ENCODE measurements at regions not wholly inside any gene's neighbourhood (a gene's known extent, or its start where the extent isn't known, plus 50 kb on each side); places are given as distances from the start of the nearest gene placed in this dataset.

DNA sequence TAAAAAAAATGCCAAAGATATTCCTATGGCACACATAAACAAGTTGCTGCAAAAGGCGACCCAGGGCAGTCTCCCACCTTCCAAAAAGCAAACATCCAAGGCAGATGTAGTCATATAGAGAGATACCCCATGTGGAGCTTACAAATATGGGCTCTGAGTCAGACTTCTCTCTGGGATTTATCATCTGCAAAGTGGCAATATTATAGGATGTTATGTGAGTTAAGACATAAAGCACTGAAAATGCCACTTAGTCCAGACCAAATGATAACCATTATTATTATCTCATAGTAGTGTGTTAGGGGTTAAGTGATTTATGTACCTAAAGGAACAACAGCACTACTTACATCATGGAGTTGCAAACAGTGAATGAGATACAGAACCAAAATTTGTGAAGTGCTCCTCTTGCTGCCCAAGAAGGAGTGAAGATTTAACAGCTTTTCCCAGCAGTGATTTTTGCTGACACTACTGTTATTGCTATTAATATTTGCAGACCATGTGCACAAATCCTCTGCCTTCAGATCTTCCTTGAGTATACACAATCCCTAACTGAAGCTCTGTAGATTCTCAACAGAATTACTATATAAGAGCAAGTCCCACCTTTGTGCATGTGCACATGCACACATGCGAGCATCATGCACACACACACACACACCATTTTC, 560.0 kb upstream of the SALL1 start:
- no peak for DNase-seq

DNA sequence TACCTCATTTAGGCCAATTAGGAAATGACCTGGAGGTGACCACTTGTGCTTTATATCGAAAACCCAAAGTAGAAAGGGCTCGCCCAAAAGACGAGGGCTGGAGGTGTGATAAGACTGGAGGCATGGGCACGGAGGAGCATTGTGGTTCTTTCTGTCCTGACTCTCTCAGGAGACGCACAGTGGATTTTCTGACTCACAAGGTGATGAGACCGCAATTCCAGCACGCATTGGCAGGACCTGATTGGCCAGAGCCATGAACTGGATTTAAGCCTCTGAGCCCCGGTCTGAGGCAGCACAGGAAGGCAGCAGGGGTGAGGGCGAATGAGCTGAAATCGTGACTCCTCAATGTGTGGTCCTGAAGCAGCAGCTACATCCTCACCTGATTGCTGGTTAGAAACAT, 559.1 kb upstream of the SALL1 start:
- DNase-seq, result no peak

DNA sequence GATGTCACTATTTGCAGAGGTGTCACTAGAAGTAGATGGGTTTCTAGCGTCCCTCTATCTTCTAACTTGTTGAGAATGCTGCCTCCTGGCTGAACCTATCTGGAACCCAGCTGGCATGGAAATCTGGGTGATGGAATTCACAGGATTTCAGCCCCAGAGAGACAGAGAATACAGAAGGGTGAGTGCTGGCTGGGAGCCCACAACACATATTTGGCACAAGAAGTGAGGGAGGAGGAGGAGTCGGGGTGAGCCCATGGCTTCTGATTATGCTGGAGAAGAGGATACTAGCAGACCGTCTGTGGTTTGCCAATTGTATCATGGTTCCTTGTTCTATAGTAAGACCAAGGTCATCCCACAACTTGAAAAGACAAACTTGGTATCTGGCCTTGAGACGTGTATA, 557.8 kb upstream of the SALL1 start:
- DNase-seq, result no peak

DNA sequence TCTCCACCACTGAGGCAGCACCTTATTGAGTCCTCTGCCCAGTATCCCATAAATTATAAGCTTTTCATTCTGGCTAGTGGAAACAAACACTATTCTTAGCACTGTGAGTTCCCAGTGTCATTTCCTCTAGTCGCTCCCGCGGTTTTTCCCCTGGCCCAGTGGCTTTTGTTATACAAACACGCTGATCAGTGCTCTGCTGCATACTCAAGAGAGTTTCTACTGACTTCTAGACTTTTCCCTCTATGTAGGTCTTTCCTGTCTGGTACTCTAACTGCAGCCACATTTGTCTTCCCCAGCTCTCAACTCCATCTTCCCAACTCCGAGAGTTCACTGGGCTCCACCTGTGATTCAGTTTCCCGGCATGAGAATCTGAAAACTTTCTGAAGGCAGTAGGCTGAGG, 556.6 kb upstream of the SALL1 start:
- DNase-seq, result no peak

DNA sequence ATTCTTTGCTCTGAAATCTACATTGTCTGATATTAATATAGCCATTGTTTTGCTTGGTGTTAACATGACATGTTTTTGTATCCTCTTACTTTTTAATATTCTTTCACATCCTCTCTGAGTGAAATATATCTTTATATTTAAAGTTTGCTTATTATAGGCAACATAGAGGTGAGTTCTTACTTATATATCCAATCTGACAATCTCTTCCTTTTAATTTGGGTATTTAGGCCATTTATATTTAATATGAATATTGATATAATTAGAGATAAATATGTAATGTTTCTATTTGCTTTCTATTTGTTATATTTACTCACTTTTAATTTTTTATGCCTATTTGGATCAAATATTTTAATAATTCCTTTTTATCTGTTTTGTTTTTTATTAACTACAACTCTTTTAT, 554.1 kb upstream of the SALL1 start:
- no peak for DNase-seq

DNA sequence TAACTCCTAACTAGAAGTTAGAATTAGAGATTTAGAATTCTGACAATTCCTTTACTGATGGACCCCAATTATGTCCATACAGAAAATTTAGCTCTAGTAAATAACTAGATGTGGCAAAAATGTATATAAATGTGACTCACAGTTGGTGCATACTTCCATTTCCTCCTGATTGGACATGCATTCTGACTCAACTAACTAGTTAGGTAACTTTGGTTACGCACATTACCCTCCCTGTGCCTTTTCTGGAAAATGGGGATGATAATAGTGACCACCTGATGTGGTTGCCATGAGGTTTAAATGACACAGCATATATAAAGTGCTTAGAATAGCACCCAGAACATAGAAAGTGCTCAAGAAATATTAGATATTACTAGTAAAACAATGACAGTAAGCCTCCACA, 550.0 kb upstream of the SALL1 start:
- no peak for DNase-seq

DNA sequence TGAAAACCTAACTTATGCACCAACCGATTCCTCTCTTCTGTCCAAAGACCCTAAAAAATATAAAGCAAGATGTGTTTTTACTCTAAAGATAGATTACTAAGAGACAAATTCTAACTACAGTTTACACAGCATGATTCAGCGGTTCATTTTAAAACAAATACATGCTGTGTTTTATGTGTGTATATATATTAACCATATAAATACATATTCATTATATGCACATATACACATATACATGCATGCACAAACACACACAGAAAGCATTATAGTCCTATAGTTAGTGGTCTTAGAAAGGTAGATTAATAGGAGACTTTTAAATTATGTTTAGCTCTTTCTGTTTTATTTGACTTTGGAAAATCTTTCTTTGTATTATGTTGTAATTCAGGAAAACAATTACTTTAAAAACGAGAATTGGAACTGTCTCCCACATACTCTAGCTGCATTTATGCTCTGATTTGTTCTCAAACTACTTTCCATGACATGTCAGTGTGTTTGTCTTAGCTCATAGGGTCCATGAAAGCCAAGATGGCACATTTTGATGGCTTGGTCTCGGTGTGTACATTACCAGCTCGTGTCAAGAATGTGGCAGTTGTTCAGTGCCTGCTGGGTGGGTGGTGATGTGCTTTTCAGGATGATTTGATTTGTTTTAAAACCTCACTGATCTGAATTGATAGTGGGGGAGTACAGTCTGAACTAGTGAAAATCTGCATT, 548.8 kb upstream of the SALL1 start:
- DNase-seq, result no peak

DNA sequence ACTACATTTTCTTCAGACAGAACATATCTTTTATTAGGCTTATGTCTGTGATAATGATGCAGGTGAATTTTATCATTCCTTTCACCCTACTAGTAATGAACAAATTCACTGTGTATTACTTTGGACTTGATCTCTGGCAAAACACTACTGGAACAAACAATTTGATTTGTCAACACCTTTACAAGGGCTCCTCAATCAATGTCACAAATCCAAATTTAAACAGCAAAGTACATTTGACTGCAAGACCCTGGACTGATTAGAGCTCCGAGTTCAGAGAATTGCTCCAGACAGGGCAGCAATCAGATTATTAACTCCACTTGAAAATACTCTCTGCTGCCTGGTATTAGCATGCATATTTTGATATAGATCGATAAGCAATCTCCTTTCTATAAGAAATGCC, 547.6 kb upstream of the SALL1 start:
- no peak for DNase-seq

DNA sequence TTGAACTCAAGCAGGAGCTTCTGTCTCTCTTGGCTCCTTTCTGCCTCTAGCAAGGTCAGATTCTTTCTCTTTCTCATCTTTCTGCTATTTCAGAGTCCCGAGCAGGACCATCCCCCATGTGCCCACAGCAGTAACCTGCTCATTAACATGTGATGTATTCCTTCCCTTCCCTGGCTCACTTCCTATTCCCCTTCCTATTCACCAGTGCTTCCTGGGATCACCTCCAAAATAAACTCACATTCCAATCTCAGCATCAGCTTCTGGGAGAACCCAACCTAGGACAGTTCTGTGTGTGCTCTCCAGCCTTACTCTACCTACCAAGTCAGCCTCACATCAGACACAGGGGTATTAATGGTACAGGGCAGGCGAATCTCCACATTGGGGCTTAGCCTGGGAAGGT, 546.4 kb upstream of the SALL1 start:
- no peak for DNase-seq

DNA sequence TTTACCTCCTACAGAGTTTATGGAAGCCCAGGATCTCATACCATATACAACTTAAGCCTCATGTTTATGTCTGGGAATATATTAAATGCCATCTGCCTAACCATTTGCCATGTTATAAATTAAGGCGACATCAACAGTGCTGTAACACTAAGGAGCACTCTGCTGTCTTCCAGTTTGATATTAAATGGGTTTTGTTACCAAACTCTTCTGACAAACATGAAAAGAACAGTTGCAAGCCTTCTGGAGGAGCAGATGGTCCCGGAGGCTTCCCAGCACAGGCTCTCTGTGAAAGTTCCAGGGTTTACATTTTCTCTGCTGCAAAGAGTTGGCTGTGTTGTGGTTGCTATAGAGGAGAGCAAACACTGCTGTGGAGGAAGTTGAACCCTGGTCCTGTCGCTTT, 545.3 kb upstream of the SALL1 start:
- no peak for DNase-seq

DNA sequence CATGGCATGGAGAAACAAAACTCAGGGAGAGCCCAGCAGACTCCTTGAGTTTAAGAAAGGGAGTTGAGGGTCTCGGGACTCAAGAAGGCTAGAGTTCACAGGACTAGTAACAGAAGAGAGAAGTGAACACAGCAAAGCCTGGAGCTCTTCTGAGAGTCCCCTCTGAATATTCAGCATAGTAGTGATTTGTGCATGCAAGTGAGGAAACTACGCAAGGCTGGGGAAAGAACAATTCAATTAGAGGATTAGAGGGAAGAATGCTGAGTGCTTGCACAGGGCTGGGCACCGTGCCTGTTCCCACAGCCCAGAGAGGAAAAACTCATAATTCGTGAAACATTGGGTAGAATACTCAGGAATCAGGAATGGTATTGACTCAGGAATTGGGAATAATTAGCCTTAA, 540.0 kb upstream of the SALL1 start:
- DNase-seq, result no peak

DNA sequence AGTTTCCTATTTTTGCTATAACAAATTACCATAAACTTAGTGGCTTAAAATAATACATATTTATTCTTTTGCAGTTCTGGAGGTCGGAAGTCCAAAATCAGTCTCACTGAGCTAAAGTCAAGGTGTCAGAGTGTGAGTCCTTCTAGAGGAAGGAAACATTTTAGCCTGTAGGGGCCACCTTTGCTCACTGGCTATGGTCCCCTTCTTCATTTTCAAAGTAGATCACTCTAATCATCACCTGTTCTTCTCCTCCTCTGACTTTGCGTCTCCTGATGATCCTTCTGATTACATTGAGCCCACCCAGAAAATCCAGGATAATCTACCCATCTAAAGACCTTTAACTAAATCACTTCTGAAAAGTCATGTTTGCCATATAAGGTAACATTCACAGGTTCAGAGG, 534.4 kb upstream of the SALL1 start:
- DNase-seq, result no peak

DNA sequence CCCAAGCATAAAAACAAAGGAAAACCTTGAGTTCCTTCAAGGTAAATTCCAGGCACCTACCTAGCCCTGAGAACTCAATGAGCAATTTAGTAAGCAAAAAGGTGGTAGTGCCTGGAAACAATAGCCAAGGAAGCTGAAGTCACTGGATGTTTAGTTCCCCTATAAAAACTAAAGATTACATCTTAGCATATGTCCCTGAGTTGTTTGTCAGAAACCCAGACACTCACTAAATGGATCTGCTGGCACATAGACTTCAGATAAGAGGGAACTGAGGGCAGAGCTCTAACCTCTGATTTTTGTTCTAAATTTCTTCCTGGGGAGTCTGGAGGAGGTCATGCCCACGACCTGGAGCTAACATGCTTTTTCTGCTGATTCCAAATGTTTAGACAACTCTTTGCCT, 532.8 kb upstream of the SALL1 start:
- DNase-seq, result no peak

DNA sequence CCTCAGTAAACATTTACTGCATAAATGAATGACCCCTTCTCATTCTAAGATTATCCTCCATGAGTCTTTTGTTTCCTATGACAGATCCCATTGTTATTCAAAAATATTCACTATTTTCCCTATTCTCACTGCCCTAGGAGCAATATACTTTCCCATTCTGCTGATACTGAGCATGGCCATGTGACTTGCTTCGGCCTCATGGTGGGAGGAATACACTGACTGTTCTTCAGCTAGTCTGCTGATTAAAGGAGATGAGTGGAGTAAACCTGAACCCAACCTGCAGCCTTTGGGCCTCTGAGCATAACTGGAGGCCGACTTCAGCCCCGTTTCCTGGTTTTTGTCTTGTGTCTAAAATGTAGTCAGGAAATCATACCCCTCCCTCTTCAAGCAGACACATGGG, 531.8 kb upstream of the SALL1 start:
- no peak for DNase-seq

DNA sequence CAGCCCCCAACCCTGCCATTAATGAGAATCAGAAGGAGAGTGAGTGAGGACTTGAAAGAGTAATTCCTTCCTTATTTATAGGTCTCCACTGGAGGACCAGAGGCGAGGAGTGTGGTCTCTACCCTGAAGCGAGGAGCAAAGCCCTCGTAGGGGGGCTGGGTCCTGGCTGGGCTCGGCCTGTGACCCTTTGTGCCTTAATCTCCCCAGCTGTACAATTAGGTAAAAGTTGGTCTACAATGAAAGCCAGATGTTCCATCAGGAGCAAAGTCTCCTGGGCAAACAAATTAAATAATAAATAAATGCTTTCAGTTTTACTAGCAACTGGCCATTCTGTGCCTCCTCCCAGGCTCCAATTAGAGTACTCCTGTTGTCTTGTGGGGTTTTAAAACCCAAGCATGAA, 523.5 kb upstream of the SALL1 start:
- no peak for DNase-seq

DNA sequence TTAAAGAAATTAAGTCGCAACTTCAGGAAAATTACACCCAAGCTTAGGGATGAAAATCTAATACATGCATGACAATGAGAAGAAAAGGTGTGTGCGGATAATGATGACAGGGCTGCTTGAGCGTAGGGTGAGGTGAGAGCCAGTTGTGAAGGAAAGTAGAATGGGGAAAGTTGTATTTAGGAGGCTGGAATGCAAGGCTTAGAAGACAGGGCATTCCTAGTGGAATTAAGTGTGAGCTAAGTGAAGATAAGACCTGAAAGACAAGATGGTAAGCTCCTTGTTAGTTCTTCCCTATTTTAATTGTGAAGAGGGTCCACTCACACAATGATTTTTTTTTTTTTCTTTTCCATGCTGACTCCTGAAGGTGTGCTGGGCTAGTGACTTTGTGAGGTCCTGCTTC, 519.5 kb upstream of the SALL1 start:
- no peak for DNase-seq

DNA sequence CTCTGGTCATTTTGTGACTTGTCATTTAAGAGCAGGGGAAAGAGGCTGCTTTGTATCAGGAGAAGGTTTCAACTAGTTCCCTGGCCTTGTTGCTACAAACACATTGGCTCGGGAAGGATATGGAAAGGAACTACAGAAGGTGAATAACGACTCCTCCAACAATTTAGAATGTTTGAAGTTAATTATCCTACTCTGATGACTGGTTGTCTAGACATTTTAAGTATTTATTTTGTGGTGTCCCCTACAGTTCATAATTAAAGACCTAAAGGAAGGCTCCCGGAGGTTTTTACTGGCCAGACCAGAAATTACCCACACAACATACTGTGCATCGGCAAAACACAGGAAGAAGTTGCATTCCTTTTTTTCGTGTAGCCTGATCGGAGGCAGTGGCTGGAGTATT, 515.8 kb upstream of the SALL1 start:
- peak; percentile 51 for DNase-seq

DNA sequence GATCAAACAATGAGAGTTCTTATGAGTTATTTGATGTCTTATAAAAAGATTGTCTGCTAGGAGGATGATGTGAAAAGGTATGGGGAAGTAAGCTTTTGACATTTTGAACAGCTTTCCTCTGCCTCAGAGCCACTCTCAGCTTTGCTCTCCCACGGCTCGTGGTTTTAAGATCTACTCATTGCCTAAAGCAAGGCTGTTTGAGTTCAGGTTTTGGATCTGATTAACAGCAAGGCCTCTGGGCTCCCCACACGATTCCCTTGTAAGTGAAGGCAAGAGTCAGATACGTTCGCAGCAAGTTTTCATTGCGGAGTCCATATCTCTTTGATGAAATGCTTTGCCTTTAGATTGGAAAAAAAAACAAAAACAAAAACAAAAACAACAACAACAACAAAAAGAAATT, 515.0 kb upstream of the SALL1 start:
- no peak for DNase-seq

DNA sequence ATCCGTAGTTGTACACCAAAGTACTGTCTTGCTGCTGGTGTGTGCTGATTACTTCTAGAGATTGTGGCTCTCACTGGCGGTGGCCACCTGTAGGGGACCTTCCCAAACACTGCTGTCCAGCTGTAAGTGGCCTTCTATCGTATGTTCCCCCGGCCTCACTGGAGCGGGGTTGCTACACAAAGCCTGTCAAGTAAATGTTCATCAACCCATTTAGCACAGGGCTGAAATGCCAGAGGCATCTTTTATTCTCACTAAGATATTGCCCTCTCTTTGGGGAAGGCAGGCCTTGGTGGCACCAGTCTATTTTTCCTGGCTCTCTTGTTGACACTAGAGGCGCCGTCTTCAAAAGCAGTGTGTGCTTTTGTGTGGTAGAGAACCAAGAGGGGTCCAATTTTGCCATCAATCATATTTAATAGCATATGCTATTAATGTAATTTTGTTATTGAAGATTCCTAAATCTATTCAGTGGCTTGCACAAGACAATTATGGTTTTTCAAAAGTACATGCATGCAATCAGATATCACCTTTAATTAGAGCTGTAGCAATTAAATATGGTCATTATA, 514.4 kb upstream of the SALL1 start:
- no peak for DNase-seq

DNA sequence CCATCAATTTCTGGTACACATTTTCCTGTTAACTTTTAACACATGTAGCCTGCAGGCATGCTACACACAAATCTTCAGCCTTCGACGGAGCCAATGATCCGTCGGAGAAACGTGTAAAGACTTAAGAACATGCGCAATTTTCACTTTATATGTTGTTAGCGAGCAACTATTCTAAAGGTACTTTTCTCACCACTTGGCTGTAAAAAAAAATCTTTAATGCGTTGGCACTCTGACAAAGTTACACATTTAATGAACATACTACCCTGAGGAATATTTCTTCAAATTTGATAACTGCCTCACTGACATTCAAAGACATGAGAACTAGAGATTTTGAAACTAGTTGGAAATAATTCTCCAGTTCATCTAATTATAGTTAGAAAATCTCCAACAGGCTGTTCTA, 507.5 kb upstream of the SALL1 start:
- no peak for DNase-seq

DNA sequence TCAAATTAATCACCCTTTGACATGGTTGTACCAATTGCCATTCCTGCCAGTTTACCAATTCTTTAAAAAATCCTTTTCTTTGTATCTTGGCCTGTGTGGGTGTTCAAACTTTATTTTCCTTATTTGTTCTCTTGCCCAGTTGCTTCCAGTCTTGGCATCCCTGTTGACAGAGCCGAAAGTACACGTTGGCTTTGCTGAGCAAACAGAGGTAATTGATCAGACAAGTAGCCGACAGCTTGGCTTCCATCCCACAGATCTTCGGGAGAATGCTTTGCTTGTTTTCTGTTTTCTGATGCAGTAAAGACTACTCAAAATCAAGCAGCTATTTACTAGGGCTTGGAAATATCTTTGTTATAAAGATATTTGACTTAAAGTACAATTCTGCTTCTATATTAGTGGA, 506.8 kb upstream of the SALL1 start:
- no peak for DNase-seq

DNA sequence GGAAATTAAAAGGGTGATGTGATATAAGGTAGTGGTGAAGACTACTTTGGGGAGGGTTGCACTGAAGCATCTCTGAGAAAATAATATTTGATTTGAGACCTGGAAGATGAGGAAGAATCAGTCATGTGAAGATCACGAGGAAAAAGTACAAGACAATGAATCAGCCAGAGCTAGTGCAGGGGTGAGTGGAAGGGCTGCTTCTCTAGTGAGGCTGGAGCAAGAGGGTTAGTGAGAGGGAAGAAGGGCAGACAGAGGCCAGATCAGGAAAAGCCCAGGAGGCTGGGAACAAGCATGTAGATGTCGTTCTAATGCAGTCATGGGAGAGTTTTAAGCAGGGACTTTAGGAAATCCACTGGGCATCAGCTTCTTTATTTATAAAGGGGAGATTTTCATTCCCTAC, 504.2 kb upstream of the SALL1 start:
- DNase-seq, result no peak

DNA sequence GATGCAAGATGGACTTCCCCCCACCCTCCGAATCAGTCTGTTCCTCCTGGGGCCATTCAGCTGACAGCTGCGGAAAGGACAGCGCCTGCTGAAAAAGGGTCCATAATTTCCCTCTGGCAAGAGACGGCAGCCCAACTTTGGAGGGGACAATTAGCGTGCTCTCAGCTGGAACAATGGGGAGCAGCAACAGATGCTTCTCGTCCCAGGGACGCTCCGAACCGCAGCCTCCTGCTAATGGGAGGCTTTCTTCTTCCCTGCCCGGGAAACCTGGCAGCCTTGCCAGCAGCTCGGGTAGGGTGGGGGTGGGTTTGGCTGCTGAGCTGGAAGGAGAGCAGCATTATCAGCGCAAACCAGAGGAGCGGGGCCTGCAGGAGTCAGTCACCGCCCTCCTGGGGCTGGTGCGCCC, 500.0 kb upstream of the SALL1 start:
- no peak for DNase-seq

DNA sequence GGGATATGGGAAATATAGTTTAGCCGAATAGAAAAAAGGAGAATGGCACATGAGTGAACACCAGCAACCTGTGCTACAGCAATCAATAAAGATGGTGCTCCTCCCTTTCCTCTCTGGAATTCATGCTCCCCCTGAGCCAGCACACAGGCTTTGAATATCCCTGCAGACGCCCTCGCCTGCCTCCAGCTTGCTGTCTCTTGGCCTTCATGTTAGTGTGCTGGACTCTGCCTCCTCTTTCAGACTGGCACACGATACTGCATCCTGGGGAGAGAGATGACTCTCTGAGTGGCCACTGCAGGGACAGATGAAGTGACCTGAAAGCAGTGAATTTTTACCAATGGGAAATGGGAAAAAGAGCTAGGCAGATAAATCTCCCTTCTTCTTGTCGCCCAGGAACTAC, 498.6 kb upstream of the SALL1 start:
- DNase-seq, result no peak

DNA sequence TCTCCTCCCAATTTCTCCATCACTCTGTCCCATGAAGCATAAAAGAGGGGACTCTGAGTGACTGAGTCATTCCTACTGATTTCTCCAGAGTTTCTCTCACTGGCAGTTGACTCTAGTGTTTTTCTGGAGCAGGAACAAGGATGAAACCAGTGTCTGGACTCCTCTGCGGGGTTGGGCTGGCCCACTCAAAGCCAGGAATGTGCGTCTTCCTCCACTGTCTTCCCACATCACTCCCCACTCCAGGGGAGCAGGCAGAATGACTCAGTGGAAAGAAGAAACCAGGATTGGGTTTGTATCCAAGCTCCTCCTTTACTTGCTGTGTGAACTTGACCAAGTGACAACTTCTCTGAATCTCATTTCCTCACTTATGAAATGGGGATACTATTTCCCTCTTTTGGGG, 497.5 kb upstream of the SALL1 start:
- peak; percentile 42 for DNase-seq

Data from fibroblast of skin of right quadriceps (primary cell).